HG03196 (cell line): ENCODE measurements at regions not wholly inside any gene's neighbourhood (a gene's known extent, or its start where the extent isn't known, plus 50 kb on each side); places are given as distances from the start of the nearest gene placed in this dataset.

ENCODE experiments used
- ATAC-seq: cut with Tn5 transposase; IDR thresholded peaks from one replicate; pipeline ENCODE4 v1.9.1; 2021; ENCODE audit not compliant: unreplicated experiment

GRCh38 chr15:93459396-93459795, 370.4 kb upstream of the RGMA start:
- ATAC-seq: no peak

DNA sequence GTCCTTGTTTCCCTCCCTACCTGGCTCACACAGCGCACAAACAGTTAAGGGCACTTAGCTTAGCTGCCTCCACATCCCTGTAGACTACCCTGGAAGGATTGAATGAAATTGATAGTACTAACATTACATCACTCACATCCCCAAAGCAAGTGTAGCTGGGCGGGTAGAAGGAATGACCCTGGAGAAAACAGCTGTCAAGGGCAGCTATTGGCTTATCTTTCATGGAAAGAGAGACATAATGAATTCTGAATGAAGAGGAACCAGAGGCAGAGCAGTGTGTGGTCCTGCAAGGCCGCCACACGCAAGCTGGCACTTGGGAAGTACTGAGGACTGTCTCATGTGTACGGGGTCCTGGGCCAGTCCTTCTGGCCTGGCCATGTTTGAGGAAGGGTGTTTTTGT, 369.6 kb upstream of the RGMA start:
- ATAC-seq: no peak

DNA sequence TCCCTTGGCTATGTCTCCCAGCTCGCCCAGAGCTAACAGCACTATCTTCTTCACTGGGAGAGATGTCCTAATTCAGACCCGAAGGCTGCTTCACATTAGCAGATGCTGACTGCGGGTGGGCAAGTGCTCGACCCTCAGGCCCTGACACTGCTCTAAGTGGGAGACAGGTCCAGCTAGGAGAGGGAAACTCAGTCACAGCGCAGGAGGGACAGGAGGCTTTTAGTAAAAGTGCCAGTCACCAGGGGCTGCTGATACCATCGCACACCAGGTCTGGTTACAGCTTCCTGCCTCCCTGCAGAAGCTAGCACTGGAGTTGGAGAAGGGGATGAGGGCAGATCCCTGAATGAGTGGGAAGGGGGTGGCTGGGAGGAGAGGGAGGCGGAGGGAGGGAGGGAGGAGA, 365.8 kb upstream of the RGMA start:
- no peak for ATAC-seq

- ATAC-seq: no peak
Observed at GRCh38 chr15:93452537-93453211, 363.7 kb upstream of the RGMA start.

DNA sequence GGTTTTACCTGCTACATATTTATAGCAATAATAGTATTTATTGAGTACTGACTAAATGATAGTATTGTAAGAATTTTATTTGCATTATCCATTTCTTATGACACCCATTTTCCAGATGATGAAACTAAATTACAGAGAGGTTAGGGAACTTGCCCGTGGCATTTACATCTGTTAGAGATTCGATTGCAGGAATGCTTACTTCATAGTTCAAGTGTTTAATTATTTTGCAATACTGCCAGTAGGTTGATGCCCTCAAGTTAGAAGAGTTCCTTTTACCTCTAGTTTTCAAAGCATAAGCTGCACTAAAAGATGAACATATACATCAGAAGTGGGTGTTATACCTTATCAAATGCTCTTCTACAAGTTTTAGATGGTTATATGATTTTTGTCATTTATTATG, 362.8 kb upstream of the RGMA start:
- no peak for ATAC-seq

DNA sequence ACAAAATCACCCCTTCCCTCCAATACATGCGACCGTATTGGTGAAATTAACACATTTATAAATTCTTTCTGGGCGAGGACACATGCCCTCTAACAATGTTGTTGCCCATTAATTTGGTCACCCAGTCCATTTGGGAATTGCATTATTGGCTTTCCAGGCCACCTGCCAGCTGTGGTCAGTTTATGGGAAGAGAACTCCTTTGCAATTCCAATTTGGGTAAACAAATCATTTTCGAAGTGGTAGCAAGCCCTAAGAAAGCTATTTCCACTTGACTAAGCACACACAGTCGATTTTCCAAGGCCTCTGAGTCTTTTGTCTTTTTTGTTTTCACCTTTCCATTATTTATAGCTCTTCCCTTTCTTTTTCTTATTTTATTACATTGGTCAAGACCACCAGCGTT, 362.3 kb upstream of the RGMA start:
- no peak for ATAC-seq

GRCh38 chr15:93449798-93450197, 360.8 kb upstream of the RGMA start:
- ATAC-seq: no peak

DNA sequence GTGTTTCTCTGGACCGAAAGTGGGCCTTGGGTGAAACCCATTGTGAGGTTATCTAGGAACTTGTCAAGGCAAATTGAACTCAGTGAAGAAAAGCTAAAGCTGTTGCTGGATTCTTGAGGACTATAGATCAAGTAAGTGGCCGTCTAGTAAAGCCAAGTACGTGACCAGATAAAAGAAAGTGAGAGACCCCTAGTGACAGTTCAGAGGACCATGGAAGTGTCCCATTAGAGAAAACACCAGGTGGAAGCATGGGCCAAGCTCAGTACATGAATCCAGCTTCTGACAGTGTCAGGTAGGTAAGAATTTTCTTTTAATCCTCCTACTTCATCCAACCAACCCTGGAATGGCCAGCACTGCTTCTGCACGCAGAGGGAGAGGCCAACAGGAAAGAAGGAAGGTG, 349.3 kb upstream of the RGMA start:
- ATAC-seq: no peak

DNA sequence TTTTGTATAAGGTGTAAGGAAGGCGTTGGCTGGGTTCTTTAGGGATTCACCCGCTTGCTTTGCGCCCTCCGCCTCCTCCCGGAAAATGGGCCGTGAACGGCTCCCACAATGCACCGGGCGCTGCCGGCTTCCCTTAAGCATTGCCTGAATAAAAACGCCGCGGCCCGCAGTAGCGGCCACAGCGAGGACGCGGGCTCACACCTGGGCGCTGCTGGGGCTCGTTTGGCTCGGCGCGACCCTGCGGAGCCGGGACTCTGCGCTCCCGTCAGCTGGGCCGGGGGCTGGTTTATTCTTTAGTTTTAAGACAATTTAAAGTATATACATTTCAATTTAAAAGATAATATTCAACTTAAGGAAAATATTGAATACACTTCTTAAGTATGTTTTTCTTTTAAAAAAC, 343.5 kb upstream of the RGMA start:
- ATAC-seq: no peak

DNA sequence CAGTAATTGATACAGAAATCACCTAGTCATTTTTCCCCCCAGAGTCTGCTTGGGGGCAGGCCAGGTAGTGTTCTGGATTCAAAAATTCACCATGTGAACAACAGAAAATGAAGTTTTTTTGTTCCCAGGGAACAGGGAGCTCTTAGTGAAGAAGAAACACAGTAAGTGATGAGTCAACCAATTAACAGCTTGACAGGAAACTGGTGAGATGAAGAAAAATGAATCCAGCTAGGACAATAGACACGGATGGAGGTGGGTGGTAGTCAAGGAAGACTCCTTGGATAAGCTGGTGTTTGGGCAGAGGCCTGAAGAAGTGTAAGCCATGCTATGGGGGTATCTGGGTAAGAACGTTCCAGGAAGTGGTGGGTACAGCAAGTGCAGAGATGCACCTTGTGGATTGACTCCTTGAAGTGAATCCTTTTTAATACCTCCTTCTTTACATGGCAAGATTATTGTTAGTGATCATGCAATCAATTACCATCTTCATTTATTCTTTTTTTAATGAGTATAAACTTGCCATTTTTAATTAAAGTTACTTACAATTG, 339.9 kb upstream of the RGMA start:
- no peak for ATAC-seq

DNA sequence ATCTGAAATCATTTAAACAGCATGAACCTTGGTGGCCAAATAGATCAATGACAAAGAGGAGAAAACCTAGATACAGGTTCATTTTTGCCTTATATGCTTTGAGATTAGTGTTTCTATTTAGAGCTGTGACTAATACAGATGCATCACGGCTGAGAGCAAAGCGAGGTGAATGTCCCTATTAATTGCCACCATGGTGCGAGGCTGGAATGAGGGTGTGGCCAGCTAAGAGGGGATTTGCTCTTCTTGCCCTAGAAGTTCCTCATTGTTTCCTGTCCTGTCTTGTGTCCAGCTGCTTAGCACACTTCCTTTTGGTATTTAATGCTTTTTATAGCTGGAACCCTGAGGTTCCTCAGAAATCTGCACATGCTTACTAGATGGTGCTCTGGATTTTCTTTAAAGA, 339.1 kb upstream of the RGMA start:
- no peak for ATAC-seq

DNA sequence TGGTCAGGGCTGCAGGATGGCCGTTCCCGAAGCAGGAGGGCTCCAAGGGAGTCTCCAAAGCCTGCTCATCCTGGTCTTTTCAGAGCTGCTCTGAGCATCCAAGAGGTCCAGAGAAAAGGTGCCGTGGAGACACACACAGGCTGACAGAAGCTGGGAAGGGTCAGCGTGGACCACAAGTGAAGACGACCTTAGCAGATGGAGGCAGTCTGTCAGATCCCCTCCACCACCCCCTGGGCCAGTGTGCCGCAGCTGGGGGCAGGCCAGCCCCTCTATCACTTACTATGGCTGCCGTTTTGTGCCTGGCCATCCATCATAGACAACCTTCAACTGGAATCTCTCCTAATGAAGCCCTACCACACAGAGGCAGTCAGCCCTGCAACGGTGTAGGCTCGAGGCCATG, 335.1 kb upstream of the RGMA start:
- no peak for ATAC-seq

GRCh38 chr15:93422476-93422875, 333.5 kb upstream of the RGMA start:
- no peak for ATAC-seq

DNA sequence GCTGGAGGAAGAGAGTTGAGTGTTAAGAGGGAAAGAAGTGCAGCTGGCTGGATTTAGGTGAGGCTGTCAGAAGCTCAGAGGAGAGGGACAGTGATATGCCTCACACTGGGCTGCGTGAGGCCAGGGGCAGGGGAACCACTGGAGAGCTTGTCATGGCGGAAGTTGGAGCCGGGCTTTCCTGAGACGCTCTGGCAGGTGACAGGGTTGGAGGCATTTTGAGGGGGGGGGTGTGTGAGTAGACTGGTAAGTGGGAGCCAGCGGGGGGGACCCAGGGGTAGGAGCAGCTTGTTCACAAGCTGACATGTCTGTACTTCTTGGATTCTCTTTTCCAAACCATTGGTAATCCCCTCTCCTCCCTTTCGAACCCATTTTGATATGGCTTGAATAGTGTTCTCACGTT, 331.5 kb upstream of the RGMA start:
- ATAC-seq: no peak

GRCh38 chr15:93420050-93420452, 331.0 kb upstream of the RGMA start:
- ATAC-seq: no peak

DNA sequence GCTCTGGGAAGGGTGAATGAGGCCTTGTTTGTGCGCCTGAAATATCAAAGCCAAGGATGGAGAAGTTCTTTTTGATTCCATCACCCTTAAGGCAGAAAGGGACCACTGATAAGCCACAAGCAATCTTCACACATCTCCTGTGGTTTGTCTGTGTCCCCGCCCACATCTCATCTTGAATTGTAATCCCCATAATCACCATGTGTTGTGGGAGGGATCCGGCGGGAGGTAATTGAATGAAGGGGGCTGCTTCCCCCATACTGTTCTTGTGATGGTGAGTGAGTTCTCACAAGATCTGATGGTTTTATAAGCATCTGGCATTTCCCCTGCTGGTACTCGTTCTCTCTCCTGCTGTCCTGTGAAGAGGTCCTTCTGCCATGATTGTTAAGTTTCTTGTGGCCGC, 329.6 kb upstream of the RGMA start:
- ATAC-seq: no peak

GRCh38 chr15:93417631-93418030, 328.6 kb upstream of the RGMA start:
- ATAC-seq: no peak

GRCh38 chr15:93417156-93417555, 328.1 kb upstream of the RGMA start:
- ATAC-seq: no peak

DNA sequence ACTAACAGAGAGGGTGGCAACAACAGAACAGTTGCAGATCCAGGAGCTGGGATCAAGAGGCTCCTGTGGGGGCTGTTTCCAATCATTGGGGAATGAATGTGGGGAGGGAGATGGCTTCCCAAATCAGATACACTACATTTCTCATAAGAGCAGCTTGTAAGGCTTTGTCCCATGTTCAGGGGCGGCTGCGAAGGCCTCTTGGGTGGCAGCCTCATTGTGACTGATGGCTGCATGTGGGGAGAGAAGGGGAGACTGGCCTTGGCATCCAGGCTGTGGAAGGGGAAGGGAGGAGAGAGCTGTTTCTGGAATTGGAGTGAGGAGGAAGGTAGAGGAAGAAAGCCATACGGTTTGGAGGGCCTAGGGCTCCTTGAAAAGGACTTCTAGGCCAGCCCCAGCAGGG, 326.6 kb upstream of the RGMA start:
- no peak for ATAC-seq

DNA sequence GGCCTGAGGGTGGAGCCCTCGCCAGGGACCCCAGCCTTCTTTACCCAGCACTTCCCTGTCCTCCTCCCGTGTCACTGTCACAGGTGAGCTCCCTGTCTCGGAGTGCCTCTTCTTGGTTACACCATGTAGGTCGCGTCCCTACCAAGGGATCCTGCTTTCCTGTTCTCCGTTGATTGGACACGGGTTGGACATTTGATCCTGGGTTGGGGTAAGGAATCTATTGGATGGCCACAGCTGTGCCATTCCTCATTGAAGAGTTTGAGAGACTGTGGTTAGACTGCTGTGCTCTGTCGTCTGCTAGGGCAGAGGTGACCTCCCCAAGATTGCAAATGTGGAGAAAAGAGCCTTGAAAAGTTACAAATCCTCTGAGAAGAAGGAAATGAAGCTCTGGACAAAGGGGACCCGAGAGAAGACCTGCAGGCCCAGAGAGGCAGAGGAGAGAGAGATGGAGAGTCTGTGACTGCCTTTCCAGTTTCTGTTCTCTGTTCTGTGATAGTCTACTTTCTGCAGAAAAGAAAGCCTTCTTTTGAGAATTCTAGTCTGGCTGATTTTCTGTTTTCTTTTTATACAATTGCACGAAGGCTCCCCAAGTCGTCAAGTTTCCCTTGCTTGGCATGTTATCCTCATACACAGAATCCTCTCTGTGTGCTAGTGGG, 325.7 kb upstream of the RGMA start:
- ATAC-seq: no peak

- ATAC-seq: no peak
Observed at GRCh38 chr15:93413745-93414144, 324.7 kb upstream of the RGMA start.

DNA sequence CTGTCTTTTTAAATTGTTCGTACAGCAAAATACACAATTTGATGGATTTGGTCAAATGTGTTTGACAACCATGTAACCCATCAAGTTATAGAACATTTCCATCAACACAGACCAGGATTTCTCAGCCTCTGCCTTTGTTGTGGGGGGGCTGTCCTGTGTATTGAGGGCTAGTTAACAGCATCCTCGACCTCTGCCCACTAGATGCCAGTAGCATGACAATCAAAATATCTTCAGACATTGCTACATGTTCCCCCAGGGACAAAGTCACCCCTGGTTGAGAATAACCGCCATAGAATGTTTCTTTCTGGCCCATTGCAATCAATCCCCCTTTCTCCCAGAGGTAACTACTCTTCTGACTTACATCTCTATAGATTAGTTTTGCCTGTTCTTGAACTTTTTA, 310.1 kb upstream of the RGMA start:
- ATAC-seq: no peak

DNA sequence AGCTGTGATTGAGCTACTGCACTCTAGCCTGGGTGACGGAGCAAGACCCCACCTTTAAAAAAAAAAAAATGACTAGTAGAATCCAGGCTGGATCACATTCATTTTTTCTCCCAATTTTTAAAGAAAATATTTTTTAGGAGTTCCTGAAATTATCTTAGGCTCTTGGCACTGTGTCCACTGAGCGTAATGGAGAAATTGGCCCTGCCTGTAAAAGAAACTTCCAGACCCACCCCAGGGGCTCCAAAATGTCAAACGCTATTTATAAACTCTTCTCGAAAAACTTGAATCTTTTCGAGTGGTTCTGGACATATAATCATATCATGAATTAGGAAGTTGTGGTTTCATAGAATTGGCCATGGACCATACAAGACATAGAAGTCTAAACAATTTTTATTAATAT, 300.2 kb upstream of the RGMA start:
- ATAC-seq: no peak
